ENCODE measurements at regions not wholly inside any gene's neighbourhood (a gene's known extent, or its start where the extent isn't known, plus 50 kb on each side); places are given as distances from the start of the nearest gene placed in this dataset.
"Not testable (repeated sequence)": the region's sequence is repeated elsewhere in the genome, so short reads cannot be mapped to it uniquely, and the experiment has no call there.

- H3K36me3 ChIP-seq (ENCODE audit: insufficient read depth, low read length); H4K20me1 ChIP-seq (ENCODE audit: insufficient read depth, low read depth, low read length); H3K4me2 ChIP-seq (ENCODE audit: low read depth, low read length, poor library complexity, severe bottlenecking); H3K27ac ChIP-seq (ENCODE audit: low read length); H3K9ac ChIP-seq (ENCODE audit: low read length); DNase-seq; H2AFZ ChIP-seq (ENCODE audit: low read length); H3K4me3 ChIP-seq (ENCODE audit: low read length); H3K9me3 ChIP-seq (ENCODE audit: low read length); H3K4me1 ChIP-seq (ENCODE audit: low read length); H3K27me3 ChIP-seq (ENCODE audit: low read length); H3K9me2 ChIP-seq (replicated peaks; ENCODE audit: insufficient read depth, low read length); H3K79me2 ChIP-seq (ENCODE audit: low read length): not testable (repeated sequence)
Measured at GRCh38 chr16:21487956-21488355, 111.4 kb upstream of the METTL9 start.

GRCh38 chr16:21499046-21499445, 100.3 kb upstream of the METTL9 start:
- Histone ChIP-seq H4K20me1 (ENCODE audit: insufficient read depth, low read depth, low read length) (peaks cover 14% of the 10 kb centered on the region), H3K79me2 (ENCODE audit: low read length) (peaks cover 26% of the 10 kb centered on the region)
- H3K4me1 ChIP-seq (ENCODE audit: low read length); DNase-seq; H3K9ac ChIP-seq (ENCODE audit: low read length); H3K4me2 ChIP-seq (ENCODE audit: low read depth, low read length, poor library complexity, severe bottlenecking); H3K4me3 ChIP-seq (ENCODE audit: low read length); H2AFZ ChIP-seq (ENCODE audit: low read length); H3K9me2 ChIP-seq (replicated peaks; ENCODE audit: insufficient read depth, low read length); H3K9me3 ChIP-seq (ENCODE audit: low read length); H3K27ac ChIP-seq (ENCODE audit: low read length); H3K27me3 ChIP-seq (ENCODE audit: low read length); H3K36me3 ChIP-seq (ENCODE audit: insufficient read depth, low read length): not testable (repeated sequence)

GRCh38 chr16:21501223-21501868, 98.0 kb upstream of the METTL9 start:
- peaks cover 28% of the 10 kb centered on the region for H4K20me1 ChIP-seq (ENCODE audit: insufficient read depth, low read depth, low read length)

GRCh38 chr16:21501869-21502667, 97.3 kb upstream of the METTL9 start:
- peaks cover 30% of the 10 kb centered on the region for H4K20me1 ChIP-seq (ENCODE audit: insufficient read depth, low read depth, low read length)
- peaks cover 47% of the 10 kb centered on the region for H3K79me2 ChIP-seq (ENCODE audit: low read length)

More at GRCh38 chr16:21501223-21501868, 98.0 kb upstream of the METTL9 start:
- H3K36me3 ChIP-seq (ENCODE audit: insufficient read depth, low read length); H3K27me3 ChIP-seq (ENCODE audit: low read length); H2AFZ ChIP-seq (ENCODE audit: low read length); H3K9me3 ChIP-seq (ENCODE audit: low read length); H3K9me2 ChIP-seq (replicated peaks; ENCODE audit: insufficient read depth, low read length): not testable (repeated sequence)
- Histone ChIP-seq H3K27ac (ENCODE audit: low read length) (peak overlapping the region; percentile 92), H3K4me3 (ENCODE audit: low read length) (peak overlapping the region; percentile 94), H3K79me2 (ENCODE audit: low read length) (peaks cover 44% of the 10 kb centered on the region), H3K4me2 (ENCODE audit: low read depth, low read length, poor library complexity, severe bottlenecking) (peak overlapping the region; percentile 91), H3K9ac (ENCODE audit: low read length) (peak overlapping the region; percentile 98), H3K4me1 (ENCODE audit: low read length) (peaks cover 16% of the 10 kb centered on the region)
- DNase-seq = peak; percentile 78

GRCh38 chr16:21503574-21503920, 95.8 kb upstream of the METTL9 start:
- not testable (repeated sequence) for H3K27ac ChIP-seq (ENCODE audit: low read length); H3K9me3 ChIP-seq (ENCODE audit: low read length); H3K27me3 ChIP-seq (ENCODE audit: low read length); H3K4me2 ChIP-seq (ENCODE audit: low read depth, low read length, poor library complexity, severe bottlenecking); H3K9ac ChIP-seq (ENCODE audit: low read length); H3K9me2 ChIP-seq (replicated peaks; ENCODE audit: insufficient read depth, low read length); H2AFZ ChIP-seq (ENCODE audit: low read length); H3K4me3 ChIP-seq (ENCODE audit: low read length); H3K36me3 ChIP-seq (ENCODE audit: insufficient read depth, low read length)
- Histone ChIP-seq H4K20me1 (ENCODE audit: insufficient read depth, low read depth, low read length) (peaks cover 43% of the 10 kb centered on the region), H3K4me1 (ENCODE audit: low read length) (peaks cover 38% of the 10 kb centered on the region), H3K79me2 (ENCODE audit: low read length) (peaks cover 59% of the 10 kb centered on the region)
- DNase-seq = peak; percentile 56

More at GRCh38 chr16:21501869-21502667, 97.3 kb upstream of the METTL9 start:
- no peak overlapping the region for H2AFZ ChIP-seq (ENCODE audit: low read length)
- peak; percentile 95 for DNase-seq
- no peaks in the 10 kb centered on the region for H3K36me3 ChIP-seq (ENCODE audit: insufficient read depth, low read length)
- peak overlapping the region; percentile 94 for H3K4me3 ChIP-seq (ENCODE audit: low read length)
- H3K4me2 ChIP-seq (ENCODE audit: low read depth, low read length, poor library complexity, severe bottlenecking) = peak overlapping the region; percentile 91
- H3K9me3 ChIP-seq (ENCODE audit: low read length) = no peaks in the 10 kb centered on the region
- H3K27me3 ChIP-seq (ENCODE audit: low read length) = no peaks in the 10 kb centered on the region
- peaks cover 23% of the 10 kb centered on the region for H3K4me1 ChIP-seq (ENCODE audit: low read length)
- H3K9me2 ChIP-seq (replicated peaks; ENCODE audit: insufficient read depth, low read length) = no peaks in the 10 kb centered on the region
- H3K27ac ChIP-seq (ENCODE audit: low read length) = peak overlapping the region; percentile 92
- peak overlapping the region; percentile 98 for H3K9ac ChIP-seq (ENCODE audit: low read length)

GRCh38 chr16:21503941-21504832, 95.2 kb upstream of the METTL9 start:
- Histone ChIP-seq H4K20me1 (ENCODE audit: insufficient read depth, low read depth, low read length) (peaks cover 49% of the 10 kb centered on the region), H3K79me2 (ENCODE audit: low read length) (peaks cover 63% of the 10 kb centered on the region), H3K4me1 (ENCODE audit: low read length) (peaks cover 42% of the 10 kb centered on the region)
- DNase-seq; H3K4me3 ChIP-seq (ENCODE audit: low read length); H3K4me2 ChIP-seq (ENCODE audit: low read depth, low read length, poor library complexity, severe bottlenecking); H3K27ac ChIP-seq (ENCODE audit: low read length); H3K9me2 ChIP-seq (replicated peaks; ENCODE audit: insufficient read depth, low read length); H3K9me3 ChIP-seq (ENCODE audit: low read length); H3K27me3 ChIP-seq (ENCODE audit: low read length); H2AFZ ChIP-seq (ENCODE audit: low read length); H3K9ac ChIP-seq (ENCODE audit: low read length); H3K36me3 ChIP-seq (ENCODE audit: insufficient read depth, low read length): not testable (repeated sequence)

GRCh38 chr16:21505751-21506520, 93.4 kb upstream of the METTL9 start:
- H3K9me2 ChIP-seq (replicated peaks; ENCODE audit: insufficient read depth, low read length); DNase-seq; H3K27me3 ChIP-seq (ENCODE audit: low read length); H3K4me3 ChIP-seq (ENCODE audit: low read length); H3K36me3 ChIP-seq (ENCODE audit: insufficient read depth, low read length); H2AFZ ChIP-seq (ENCODE audit: low read length); H3K9me3 ChIP-seq (ENCODE audit: low read length): not testable (repeated sequence)
- Histone ChIP-seq H3K9ac (ENCODE audit: low read length) (0 out of 2 replicates have a peak overlapping the region, but pooled peaks have one; percentile 31), H3K27ac (ENCODE audit: low read length) (peak overlapping the region; percentile 88), H3K79me2 (ENCODE audit: low read length) (peaks cover 73% of the 10 kb centered on the region), H3K4me2 (ENCODE audit: low read depth, low read length, poor library complexity, severe bottlenecking) (peak overlapping the region; percentile 54), H3K4me1 (ENCODE audit: low read length) (peaks cover 52% of the 10 kb centered on the region), H4K20me1 (ENCODE audit: insufficient read depth, low read depth, low read length) (peaks cover 66% of the 10 kb centered on the region)

Measured in Karpas-422 (cell line).